Loucy (cell line): ENCODE measurements at regions not wholly inside any gene's neighbourhood (a gene's known extent, or its start where the extent isn't known, plus 50 kb on each side); places are given as distances from the start of the nearest gene placed in this dataset.

Source experiments
- EZH2phosphoT487 ChIP-seq: fragments of 200-600 bp; IDR thresholded peaks from 2 replicates; pipeline ENCODE4 v1.6.1; 2018; ENCODE audit warnings: antibody characterized with exemption, mild to moderate bottlenecking, moderate library complexity, borderline replicate concordance
- TF ChIP-seq, protein P1 (sequence below): fragments of 200-600 bp; sonication (generic); conservative IDR thresholded peaks from 2 replicates; pipeline ENCODE4 v1.5.1; 2014; ENCODE audit warnings: mild to moderate bottlenecking, antibody characterized with exemption, low read length

- TF ChIP-seq, protein P1, sequence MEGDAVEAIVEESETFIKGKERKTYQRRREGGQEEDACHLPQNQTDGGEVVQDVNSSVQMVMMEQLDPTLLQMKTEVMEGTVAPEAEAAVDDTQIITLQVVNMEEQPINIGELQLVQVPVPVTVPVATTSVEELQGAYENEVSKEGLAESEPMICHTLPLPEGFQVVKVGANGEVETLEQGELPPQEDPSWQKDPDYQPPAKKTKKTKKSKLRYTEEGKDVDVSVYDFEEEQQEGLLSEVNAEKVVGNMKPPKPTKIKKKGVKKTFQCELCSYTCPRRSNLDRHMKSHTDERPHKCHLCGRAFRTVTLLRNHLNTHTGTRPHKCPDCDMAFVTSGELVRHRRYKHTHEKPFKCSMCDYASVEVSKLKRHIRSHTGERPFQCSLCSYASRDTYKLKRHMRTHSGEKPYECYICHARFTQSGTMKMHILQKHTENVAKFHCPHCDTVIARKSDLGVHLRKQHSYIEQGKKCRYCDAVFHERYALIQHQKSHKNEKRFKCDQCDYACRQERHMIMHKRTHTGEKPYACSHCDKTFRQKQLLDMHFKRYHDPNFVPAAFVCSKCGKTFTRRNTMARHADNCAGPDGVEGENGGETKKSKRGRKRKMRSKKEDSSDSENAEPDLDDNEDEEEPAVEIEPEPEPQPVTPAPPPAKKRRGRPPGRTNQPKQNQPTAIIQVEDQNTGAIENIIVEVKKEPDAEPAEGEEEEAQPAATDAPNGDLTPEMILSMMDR: peak; percentile 55
- TF ChIP-seq EZH2phosphoT487: no peak
These were observed 72.0 kb downstream of the ACTBL2 start for GRCh38 chr5:57410374-57411320.
